Stimulated activated CD4-positive, alpha-beta T cell treated with anti-CD3 and anti-CD28 coated beads, Interleukin-12 subunit alpha, Interleukin-12 subunit beta, amount 100 ng/mL, for 48 hours (primary cell): ENCODE measurements at regions not wholly inside any gene's neighbourhood (a gene's known extent, or its start where the extent isn't known, plus 50 kb on each side); places are given as distances from the start of the nearest gene placed in this dataset.

Experiments
- DNase-seq, 3 donors: peaks; one replicate each; pipeline ENCODE4 v3.0.0-alpha.2; 2020; ENCODE audit warnings: low read depth in 2 of 3, low spot score in 1 of 3

- no peak for DNase-seq
Measured at GRCh38 chr5:141800617-141801016, 77.6 kb downstream of the PCDH1 start.

GRCh38 chr5:141799507-141800167 lies 78.6 kb downstream of the PCDH1 start:
- DNase-seq = no peak

GRCh38 chr5:141797425-141797824 lies 80.8 kb downstream of the PCDH1 start:
- no peak for DNase-seq

- DNase-seq = no peak
Measured at GRCh38 chr5:141795421-141795820, 82.8 kb downstream of the PCDH1 start.

GRCh38 chr5:141793881-141794280 lies 84.3 kb downstream of the PCDH1 start:
- no peak for DNase-seq

GRCh38 chr5:141793403-141793802 lies 84.8 kb downstream of the PCDH1 start:
- no peak for DNase-seq

- no peak for DNase-seq
Measured at GRCh38 chr5:141790630-141791029, 87.6 kb downstream of the PCDH1 start.

GRCh38 chr5:141789330-141789729 lies 88.9 kb downstream of the PCDH1 start:
- DNase-seq = no peak

GRCh38 chr5:141788296-141788970 lies 89.8 kb downstream of the PCDH1 start:
- DNase-seq = no peak

- DNase-seq = no peak
Measured at GRCh38 chr5:141787376-141787775, 90.8 kb downstream of the PCDH1 start.

- DNase-seq = no peak
Measured at GRCh38 chr5:141786700-141787099, 91.5 kb downstream of the PCDH1 start.

GRCh38 chr5:141785711-141786110 lies 92.5 kb downstream of the PCDH1 start:
- no peak for DNase-seq

GRCh38 chr5:141785135-141785534 lies 93.1 kb downstream of the PCDH1 start:
- DNase-seq = no peak

- no peak for DNase-seq
Measured at GRCh38 chr5:141784529-141784928, 93.7 kb downstream of the PCDH1 start.

GRCh38 chr5:141783947-141784296 lies 94.3 kb downstream of the PCDH1 start:
- no peak for DNase-seq

- DNase-seq = no peak
Measured at GRCh38 chr5:141783005-141783946, 94.9 kb downstream of the PCDH1 start.

GRCh38 chr5:141781910-141782309 lies 96.3 kb downstream of the PCDH1 start:
- DNase-seq = no peak

GRCh38 chr5:141780952-141781781 lies 97.0 kb downstream of the PCDH1 start:
- DNase-seq = no peak

GRCh38 chr5:141780240-141780951 lies 97.8 kb downstream of the PCDH1 start:
- DNase-seq = no peak

GRCh38 chr5:141779503-141779973 lies 97.5 kb upstream of the ARAP3 start:
- DNase-seq = no peak
